Naive thymus-derived CD4-positive, alpha-beta T cell (primary cell): ENCODE measurements at regions not wholly inside any gene's neighbourhood (a gene's known extent, or its start where the extent isn't known, plus 50 kb on each side); places are given as distances from the start of the nearest gene placed in this dataset.
A peak's percentile ranks its signal among the peaks of the same experiment; 100 is the strongest.

Experiments used
- ATAC-seq: fragments of 150-1000 bp; cut with Tn5 transposase; 2 replicates; pipeline ENCODE4 v1.10.0; 2021; ENCODE audit warnings: mild to moderate bottlenecking, moderate library complexity
- CTCF ChIA-PET: fragments of 350-600 bp; sonication (Branson Sonifier 250); formaldehyde crosslinking; loops from one replicate; lab custom pipeline; 2021; ENCODE audit warnings: antibody characterized with exemption; lab: Charles Lee
- POLR2A ChIA-PET: fragments of 350-600 bp; sonication (Branson Sonifier 250); formaldehyde crosslinking; loops from one replicate; lab custom pipeline; 2021; ENCODE audit warnings: antibody characterized with exemption, inconsistent platforms; lab: Charles Lee
- DNase-seq, 9 donors: peaks; one replicate each; pipeline versions ENCODE4 v3.0.0 to v3.0.0-alpha.2; 2020 to 2022; ENCODE audit warnings: mixed read lengths in 1 of 9
- H3K27ac ChIP-seq: one replicate; pipeline ENCODE4 v1.7.0; 2013; ENCODE audit warnings: mild to moderate bottlenecking, low read depth, low read length, moderate library complexity
- H3K27me3 ChIP-seq, 2 donors: one replicate each; pipeline ENCODE4 v1.7.0; 2013; ENCODE audit warnings: low read length in 2 of 2, mild to moderate bottlenecking in 2 of 2, moderate library complexity in 2 of 2; ENCODE audit not compliant: control insufficient read depth in 2 of 2, insufficient read depth in 2 of 2
- H3K36me3 ChIP-seq, 3 experiments: 1 replicate in 2 of 3; 2 replicates in 1 of 3; pipeline ENCODE4 v1.7.0; 2013; ENCODE audit warnings: low read length in 3 of 3, mild to moderate bottlenecking in 3 of 3, moderate library complexity in 1 of 3; ENCODE audit not compliant: insufficient read depth in 3 of 3, control insufficient read depth in 2 of 3
- H3K4me1 ChIP-seq, 2 donors: one replicate each; pipeline ENCODE4 v1.7.0; 2013; ENCODE audit warnings: low read length in 2 of 2, mild to moderate bottlenecking in 2 of 2, moderate library complexity in 1 of 2; ENCODE audit not compliant: control insufficient read depth in 2 of 2, insufficient read depth in 2 of 2
- H3K4me3 ChIP-seq: 2 replicates; pipeline ENCODE4 v1.7.0; 2013; ENCODE audit warnings: mild to moderate bottlenecking, low read length
- H3K9me3 ChIP-seq, 3 experiments: 1 replicate in 2 of 3; 2 replicates in 1 of 3; pipeline ENCODE4 v1.7.0; 2013; ENCODE audit warnings: low read length in 3 of 3; ENCODE audit not compliant: control insufficient read depth in 2 of 3
- H3K27ac Mint-ChIP-seq, 9 donors: one replicate each; pipeline ENCODE4 v1.8.0; 2020 to 2022; ENCODE audit warnings: mixed read lengths in 9 of 9, mild to moderate bottlenecking in 8 of 9, moderate library complexity in 5 of 9, inconsistent platforms in 2 of 9
- H3K27me3 Mint-ChIP-seq, 5 donors: one replicate each; pipeline ENCODE4 v1.8.0; 2021 to 2022; ENCODE audit warnings: mixed read lengths in 5 of 5, mild to moderate bottlenecking in 1 of 5
- H3K36me3 Mint-ChIP-seq, 5 donors: one replicate each; pipeline ENCODE4 v1.8.0; 2020 to 2022; ENCODE audit warnings: mixed read lengths in 5 of 5, mild to moderate bottlenecking in 3 of 5, inconsistent platforms in 1 of 5
- H3K4me1 Mint-ChIP-seq, 7 donors: one replicate each; pipeline ENCODE4 v1.8.0; 2020 to 2022; ENCODE audit warnings: mixed read lengths in 7 of 7, mild to moderate bottlenecking in 3 of 7, inconsistent platforms in 1 of 7
- H3K4me3 Mint-ChIP-seq, 10 donors: one replicate each; pipeline ENCODE4 v1.8.0; 2020 to 2022; ENCODE audit warnings: mild to moderate bottlenecking in 10 of 10, mixed read lengths in 10 of 10, moderate library complexity in 6 of 10, inconsistent platforms in 2 of 10
- H3K9me3 Mint-ChIP-seq, 11 donors: one replicate each; pipeline ENCODE4 v1.8.0; 2020 to 2022; ENCODE audit warnings: mixed read lengths in 11 of 11, mild to moderate bottlenecking in 4 of 11, inconsistent platforms in 1 of 11, moderate library complexity in 1 of 11
- intact Hi-C, 2 donors: fragments of 100-400 bp; cut with micrococcal nuclease; formaldehyde crosslinking; loops; one replicate each; pipeline ENCODE4 v1.15.1; 2023

DNA sequence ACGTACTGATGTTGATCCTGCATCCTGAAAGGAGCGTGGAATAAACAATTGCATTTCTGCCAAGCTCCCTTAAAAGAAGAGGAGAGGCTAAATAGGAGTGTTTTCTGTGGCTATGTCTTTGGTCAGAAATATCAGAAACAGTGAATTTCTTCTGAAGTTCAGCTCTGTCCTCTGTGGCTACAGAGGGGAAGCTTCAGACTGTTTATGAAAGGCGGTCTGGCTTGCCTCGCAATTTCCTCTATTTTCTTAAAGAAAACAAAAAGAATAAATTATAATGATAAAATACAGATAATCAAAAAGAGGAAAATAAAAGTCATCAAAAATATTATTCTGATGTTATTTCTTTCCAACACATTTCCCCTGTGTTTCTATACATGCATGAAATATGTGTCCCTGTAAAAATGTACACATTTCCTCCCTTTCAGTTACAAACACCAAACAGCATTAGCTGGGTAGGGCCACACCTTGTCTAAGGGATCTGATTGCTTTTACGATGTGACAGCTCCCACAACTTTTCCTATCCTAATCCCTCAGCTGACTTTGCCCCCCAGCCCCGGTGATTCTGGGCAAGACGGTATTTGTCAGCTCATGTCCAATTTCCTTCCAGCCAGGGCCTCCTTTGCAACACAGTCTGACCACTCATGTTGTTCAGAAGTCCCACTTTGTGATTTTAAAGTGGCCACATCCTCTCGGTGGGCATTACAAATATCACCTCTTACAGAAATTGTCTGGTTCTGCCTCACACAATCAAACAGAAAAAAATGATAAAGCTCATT is 439.0 kb downstream of the HS3ST3B1 start:
- no peak overlapping the region for H3K4me3 ChIP-seq
- ChIA-PET POLR2A (no interaction called here), CTCF (no interaction called here)
- Mint-ChIP-seq H3K4me1 (peaks cover 0 to 1% (median 0%) of the 10 kb centered on the region in 7 donors), H3K36me3 (no peaks in the 10 kb centered on the region), H3K27ac (no peak overlapping the region), H3K9me3 (no peaks in the 10 kb centered on the region), H3K4me3 (no peak overlapping the region), H3K27me3 (no peaks in the 10 kb centered on the region)
- DNase-seq = no peak
- H3K36me3 ChIP-seq = no peaks in the 10 kb centered on the region
- H3K27me3 ChIP-seq = no peaks in the 10 kb centered on the region
- intact Hi-C loops = no loop called here
- ATAC-seq = no peak
- no peaks in the 10 kb centered on the region for H3K9me3 ChIP-seq
- H3K4me1 ChIP-seq = no peaks in the 10 kb centered on the region
- H3K27ac ChIP-seq = no peak overlapping the region

GRCh38 chr17:14738652-14738988 is 437.7 kb downstream of the HS3ST3B1 start:
- DNase-seq (no peak), ATAC-seq (no peak)
- Mint-ChIP-seq H3K27ac (no peak overlapping the region), H3K4me1 (peaks cover 0 to 1% (median 0%) of the 10 kb centered on the region in 7 donors), H3K4me3 (no peak overlapping the region), H3K27me3 (peaks cover 0 to 6% (median 0%) of the 10 kb centered on the region in 5 donors), H3K9me3 (no peaks in the 10 kb centered on the region), H3K36me3 (no peaks in the 10 kb centered on the region)
- H3K4me1 ChIP-seq = no peaks in the 10 kb centered on the region
- POLR2A ChIA-PET = no interaction called here
- H3K36me3 ChIP-seq = no peaks in the 10 kb centered on the region
- H3K27me3 ChIP-seq = no peaks in the 10 kb centered on the region
- H3K4me3 ChIP-seq = no peak overlapping the region
- intact Hi-C loops = no loop called here
- CTCF ChIA-PET = no interaction called here
- no peaks in the 10 kb centered on the region for H3K9me3 ChIP-seq
- H3K27ac ChIP-seq = no peak overlapping the region

GRCh38 chr17:14737984-14738651 is 437.2 kb downstream of the HS3ST3B1 start:
- H3K9me3 Mint-ChIP-seq = no peaks in the 10 kb centered on the region
- H3K27me3 Mint-ChIP-seq = peaks cover 0 to 6% (median 0%) of the 10 kb centered on the region in 5 donors
- Histone ChIP-seq H3K4me3 (no peak overlapping the region), H3K36me3 (no peaks in the 10 kb centered on the region), H3K27me3 (no peaks in the 10 kb centered on the region), H3K27ac (no peak overlapping the region), H3K9me3 (no peaks in the 10 kb centered on the region), H3K4me1 (no peaks in the 10 kb centered on the region)
- ChIA-PET CTCF (no interaction called here), POLR2A (no interaction called here)
- no peaks in the 10 kb centered on the region for H3K36me3 Mint-ChIP-seq
- peaks cover 0 to 1% (median 0%) of the 10 kb centered on the region in 7 donors for H3K4me1 Mint-ChIP-seq
- DNase-seq (peak in 1 of 9 donors; percentile 14), ATAC-seq (peak; percentile 90)
- intact Hi-C loops = no loop called here
- no peak overlapping the region for H3K4me3 Mint-ChIP-seq
- H3K27ac Mint-ChIP-seq = no peak overlapping the region

GRCh38 chr17:14736631-14737030 is 435.8 kb downstream of the HS3ST3B1 start:
- intact Hi-C loops = no loop called here
- Histone ChIP-seq H3K36me3 (no peaks in the 10 kb centered on the region), H3K27me3 (no peaks in the 10 kb centered on the region), H3K4me1 (no peaks in the 10 kb centered on the region), H3K9me3 (no peaks in the 10 kb centered on the region), H3K27ac (no peak overlapping the region), H3K4me3 (no peak overlapping the region)
- H3K27me3 Mint-ChIP-seq = peaks cover 0 to 6% (median 0%) of the 10 kb centered on the region in 5 donors
- DNase-seq (no peak), ATAC-seq (no peak)
- no peak overlapping the region for H3K27ac Mint-ChIP-seq
- ChIA-PET CTCF (no interaction called here), POLR2A (no interaction called here)
- H3K36me3 Mint-ChIP-seq = no peaks in the 10 kb centered on the region
- H3K4me3 Mint-ChIP-seq = no peak overlapping the region
- peaks cover 0 to 1% (median 0%) of the 10 kb centered on the region in 7 donors for H3K4me1 Mint-ChIP-seq
- H3K9me3 Mint-ChIP-seq = no peaks in the 10 kb centered on the region

DNA sequence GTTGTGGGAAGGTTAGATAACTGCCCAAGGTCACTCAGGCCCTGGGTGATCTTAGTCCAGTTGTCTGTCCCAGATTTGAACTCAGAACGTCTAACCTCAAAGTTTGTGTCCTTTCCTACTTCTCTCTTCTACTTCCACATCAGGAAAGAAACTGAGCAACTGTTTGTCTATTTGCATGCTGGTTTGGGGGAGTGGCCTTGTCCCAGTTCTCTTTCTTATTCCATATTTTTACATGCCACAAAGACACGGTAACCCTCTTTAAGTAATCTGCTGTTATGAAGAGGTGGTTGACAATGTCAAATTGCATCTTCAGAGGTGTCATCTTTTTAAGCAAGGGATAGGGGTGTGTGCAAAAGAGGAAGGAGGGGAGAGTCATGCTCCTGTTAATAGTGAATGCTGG is 432.5 kb downstream of the HS3ST3B1 start:
- DNase-seq (no peak), ATAC-seq (no peak)
- Mint-ChIP-seq H3K9me3 (no peaks in the 10 kb centered on the region), H3K4me1 (peaks cover 0 to 1% (median 0%) of the 10 kb centered on the region in 7 donors), H3K27me3 (peaks cover 0 to 6% (median 0%) of the 10 kb centered on the region in 5 donors), H3K27ac (no peak overlapping the region), H3K36me3 (peaks cover 0 to 4% (median 0%) of the 10 kb centered on the region in 5 donors), H3K4me3 (no peak overlapping the region)
- intact Hi-C loops = no loop called here
- H3K4me3 ChIP-seq = no peak overlapping the region
- no peak overlapping the region for H3K27ac ChIP-seq
- CTCF ChIA-PET = no interaction called here
- POLR2A ChIA-PET = no interaction called here
- H3K27me3 ChIP-seq = no peaks in the 10 kb centered on the region
- no peaks in the 10 kb centered on the region for H3K4me1 ChIP-seq
- no peaks in the 10 kb centered on the region for H3K9me3 ChIP-seq
- H3K36me3 ChIP-seq = no peaks in the 10 kb centered on the region

- no peak overlapping the region for H3K27ac Mint-ChIP-seq
- no peaks in the 10 kb centered on the region for H3K27me3 ChIP-seq
- H3K27me3 Mint-ChIP-seq = peaks cover 0 to 6% (median 0%) of the 10 kb centered on the region in 5 donors
- no peak overlapping the region for H3K27ac ChIP-seq
- H3K4me1 Mint-ChIP-seq = no peaks in the 10 kb centered on the region
- peaks cover 0 to 4% (median 0%) of the 10 kb centered on the region in 5 donors for H3K36me3 Mint-ChIP-seq
- ChIA-PET POLR2A (no interaction called here), CTCF (no interaction called here)
- intact Hi-C loops = no loop called here
- no peak overlapping the region for H3K4me3 Mint-ChIP-seq
- H3K9me3 Mint-ChIP-seq = no peaks in the 10 kb centered on the region
- no peaks in the 10 kb centered on the region for H3K4me1 ChIP-seq
- no peak overlapping the region for H3K4me3 ChIP-seq
- H3K9me3 ChIP-seq = no peaks in the 10 kb centered on the region
- DNase-seq (no peak), ATAC-seq (no peak)
- H3K36me3 ChIP-seq = no peaks in the 10 kb centered on the region
Observed at GRCh38 chr17:14732211-14732610, 431.3 kb downstream of the HS3ST3B1 start.

- POLR2A ChIA-PET = no interaction called here
- Mint-ChIP-seq H3K9me3 (no peaks in the 10 kb centered on the region), H3K36me3 (peaks cover 0 to 4% (median 0%) of the 10 kb centered on the region in 5 donors), H3K4me3 (no peak overlapping the region), H3K27ac (no peak overlapping the region), H3K27me3 (peaks cover 0 to 6% (median 0%) of the 10 kb centered on the region in 5 donors), H3K4me1 (no peaks in the 10 kb centered on the region)
- ATAC-seq (no peak), DNase-seq (no peak)
- H3K4me1 ChIP-seq = no peaks in the 10 kb centered on the region
- intact Hi-C loops = no loop called here
- H3K27me3 ChIP-seq = no peaks in the 10 kb centered on the region
- CTCF ChIA-PET = no interaction called here
- no peaks in the 10 kb centered on the region for H3K9me3 ChIP-seq
- H3K36me3 ChIP-seq = no peaks in the 10 kb centered on the region
- H3K4me3 ChIP-seq = no peak overlapping the region
- H3K27ac ChIP-seq = no peak overlapping the region
Observed at GRCh38 chr17:14731591-14731990, 430.7 kb downstream of the HS3ST3B1 start.
